Left lung (tissue), 4 donors: ENCODE measurements at regions not wholly inside any gene's neighbourhood (a gene's known extent, or its start where the extent isn't known, plus 50 kb on each side); places are given as distances from the start of the nearest gene placed in this dataset.

Source experiments
- ATAC-seq: fragments of 200-7000 bp; cut with Tn5 transposase; one replicate; pipeline ENCODE4 v1.9.1; 2020; ENCODE audit warnings: moderate library complexity
- DNase-seq, 4 donors: peaks; one replicate each; pipeline ENCODE4 v3.0.0-alpha.2; 2013 to 2020
- H3K27ac ChIP-seq, 2 donors: fragments of 200-600 bp; sonication (generic) in 1 of 2; one replicate each; pipeline versions ENCODE4 v1.5.0 to v1.8.0; 2020 to 2021
- H3K27me3 ChIP-seq, 2 donors: fragments of 200-600 bp; sonication (generic) in 1 of 2; one replicate each; pipeline versions ENCODE4 v1.5.0 to v1.8.0; 2020 to 2021
- H3K36me3 ChIP-seq, 2 donors: fragments of 200-600 bp; sonication (generic) in 1 of 2; one replicate each; pipeline versions ENCODE4 v1.5.0 to v1.8.0; 2020 to 2021
- H3K4me1 ChIP-seq, 2 donors: fragments of 200-600 bp; one replicate each; pipeline ENCODE4 v1.8.0; 2021
- H3K4me3 ChIP-seq, 2 donors: fragments of 200-600 bp; sonication (generic) in 1 of 2; one replicate each; pipeline versions ENCODE4 v1.5.0 to v1.8.0; 2020 to 2021; ENCODE audit warnings: mild to moderate bottlenecking in 1 of 2
- H3K9me3 ChIP-seq, 2 donors: fragments of 200-600 bp; sonication (generic) in 1 of 2; one replicate each; pipeline versions ENCODE4 v1.5.0 to v1.8.0; 2020 to 2021
- CTCF ChIP-seq, 2 donors: fragments of 200-600 bp; sonication (generic) in 1 of 2; IDR thresholded peaks; one replicate each; pipeline versions ENCODE4 v1.5.0 to v1.8.0; 2021; ENCODE audit warnings: antibody characterized with exemption in 2 of 2
- intact Hi-C, 2 donors: fragments of 100-400 bp; cut with DNase I; formaldehyde crosslinking; loops; one replicate each; pipeline versions ENCODE4 v1.11.2 to v1.14.2; 2022
- donor health status: DM: no; HTN: yes; CAD: no.
- donor health status: DM: no; HTN: no; CAD: no.

- ATAC-seq: no peak
- Histone ChIP-seq H3K27me3 (no peaks in the 10 kb centered on the region), H3K36me3 (no peaks in the 10 kb centered on the region), H3K9me3 (no peaks in the 10 kb centered on the region), H3K27ac (no peak overlapping the region), H3K4me1 (peaks cover 0 to 6% of the 10 kb centered on the region in 2 donors), H3K4me3 (no peak overlapping the region)
- DNase-seq: peak in 1 of 4 donors; percentile 57
- no peak for TF ChIP-seq CTCF (IDR thresholded peaks at IDR 0.05)
- intact Hi-C loops: no loop called here
Observed at GRCh38 chr6:113591896-113592827, 265.0 kb upstream of the MARCKS start.

GRCh38 chr6:113594726-113595125 lies 262.4 kb upstream of the MARCKS start:
- intact Hi-C loops: no loop called here
- TF ChIP-seq CTCF (IDR thresholded peaks at IDR 0.05): no peak
- H3K4me1 ChIP-seq: peaks cover 0 to 6% of the 10 kb centered on the region in 2 donors

GRCh38 chr6:113595911-113596376 lies 261.2 kb upstream of the MARCKS start:
- intact Hi-C loops: no loop called here
- no peaks in the 10 kb centered on the region for H3K27me3 ChIP-seq
- TF ChIP-seq CTCF (IDR thresholded peaks at IDR 0.05): no peak
- peak overlapping the region in 1 of 2 donors; percentile 23 for H3K27ac ChIP-seq
- peak; percentile 41 for ATAC-seq
- H3K36me3 ChIP-seq: no peaks in the 10 kb centered on the region
- H3K4me3 ChIP-seq: no peak overlapping the region
- H3K9me3 ChIP-seq: no peaks in the 10 kb centered on the region
- DNase-seq: peak in 2 of 4 donors; percentile 83 to 86
- peaks cover 0 to 6% of the 10 kb centered on the region in 2 donors for H3K4me1 ChIP-seq

More at GRCh38 chr6:113594726-113595125, 262.4 kb upstream of the MARCKS start:
- ATAC-seq (no peak), DNase-seq (no peak)
- no peaks in the 10 kb centered on the region for H3K27me3 ChIP-seq
- H3K4me3 ChIP-seq: no peak overlapping the region
- H3K9me3 ChIP-seq: no peaks in the 10 kb centered on the region
- no peak overlapping the region for H3K27ac ChIP-seq
- H3K36me3 ChIP-seq: no peaks in the 10 kb centered on the region

- Histone ChIP-seq H3K4me1 (peaks cover 0 to 6% of the 10 kb centered on the region in 2 donors), H3K27me3 (no peaks in the 10 kb centered on the region), H3K36me3 (no peaks in the 10 kb centered on the region), H3K9me3 (no peaks in the 10 kb centered on the region), H3K27ac (peak overlapping the region in 1 of 2 donors; percentile 23), H3K4me3 (no peak overlapping the region)
- ATAC-seq (no peak), DNase-seq (peak in 2 of 4 donors; percentile 59)
- intact Hi-C loops: no loop called here
- no peak for TF ChIP-seq CTCF (IDR thresholded peaks at IDR 0.05)
Observed at GRCh38 chr6:113596387-113597230, 260.5 kb upstream of the MARCKS start.

GRCh38 chr6:113597231-113597583 lies 259.9 kb upstream of the MARCKS start:
- DNase-seq: no peak
- H3K4me1 ChIP-seq: peaks cover 0 to 6% of the 10 kb centered on the region in 2 donors
- H3K36me3 ChIP-seq: no peaks in the 10 kb centered on the region
- peak overlapping the region in 1 of 2 donors; percentile 23 for H3K27ac ChIP-seq
- no peaks in the 10 kb centered on the region for H3K27me3 ChIP-seq
- ATAC-seq: no peak
- intact Hi-C loops: no loop called here
- no peaks in the 10 kb centered on the region for H3K9me3 ChIP-seq
- TF ChIP-seq CTCF (IDR thresholded peaks at IDR 0.05): no peak
- H3K4me3 ChIP-seq: no peak overlapping the region
